ENCODE measurements at regions not wholly inside any gene's neighbourhood (a gene's known extent, or its start where the extent isn't known, plus 50 kb on each side); places are given as distances from the start of the nearest gene placed in this dataset.
"Not testable (repeated sequence)": the region's sequence is repeated elsewhere in the genome, so short reads cannot be mapped to it uniquely, and the experiment has no call there.

DNA sequence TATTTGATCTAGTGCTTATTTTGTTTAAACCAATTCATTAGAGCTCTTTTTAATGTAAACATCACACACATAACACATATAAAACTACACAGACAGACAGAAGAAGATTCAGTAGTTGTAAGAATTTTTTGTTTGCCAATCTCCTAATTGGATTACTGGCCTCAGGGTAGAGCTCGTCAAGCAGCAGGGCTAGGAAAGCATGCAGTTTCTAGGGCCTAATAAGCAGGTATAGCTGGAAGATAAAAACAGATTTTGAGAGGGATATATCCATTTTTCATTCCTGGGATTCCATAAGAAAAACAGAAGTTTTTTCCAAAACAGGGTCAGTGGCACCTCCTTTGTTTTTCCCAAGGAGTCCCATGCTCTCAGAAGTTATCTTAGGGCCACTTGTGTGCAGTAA is 265.2 kb upstream of the SGO1 start:
- no peak for DNase-seq

DNA sequence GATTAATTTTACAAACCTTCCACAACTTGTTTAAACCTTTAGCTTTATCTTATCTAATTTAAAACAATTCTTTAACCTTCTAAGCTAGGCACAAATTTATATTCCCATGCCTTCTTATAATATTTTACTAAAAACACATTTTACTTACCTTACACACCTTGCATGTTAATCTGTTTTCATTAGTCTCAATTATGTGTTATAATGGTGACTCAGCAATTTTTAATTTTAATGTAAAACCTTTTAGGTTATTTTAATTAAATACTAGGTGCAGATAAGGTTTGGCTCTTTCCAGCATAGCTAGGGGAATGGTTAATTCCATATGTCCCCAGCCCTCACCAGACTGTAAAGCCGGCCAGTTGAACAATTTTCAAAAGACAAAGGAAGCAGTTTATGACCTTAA is 264.6 kb upstream of the SGO1 start:
- DNase-seq, result no peak

DNA sequence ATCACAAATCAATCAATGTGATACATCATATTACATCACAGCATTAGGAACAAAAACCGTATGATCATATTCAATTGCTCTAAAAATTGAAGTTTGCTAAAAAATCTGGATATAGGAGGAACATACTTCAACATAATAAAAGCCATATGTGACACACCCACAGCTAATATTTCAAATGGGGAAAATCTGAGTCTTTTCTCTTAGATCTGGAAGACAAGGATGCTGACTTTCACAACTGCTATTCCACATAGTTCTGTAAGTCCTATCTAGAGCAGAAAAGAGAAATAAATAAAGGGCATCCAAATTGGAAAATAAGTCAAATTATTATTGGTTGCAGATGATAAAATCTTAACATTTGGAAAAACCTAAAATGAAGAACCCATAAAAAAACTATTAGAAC is 256.8 kb upstream of the SGO1 start:
- no peak for DNase-seq

DNA sequence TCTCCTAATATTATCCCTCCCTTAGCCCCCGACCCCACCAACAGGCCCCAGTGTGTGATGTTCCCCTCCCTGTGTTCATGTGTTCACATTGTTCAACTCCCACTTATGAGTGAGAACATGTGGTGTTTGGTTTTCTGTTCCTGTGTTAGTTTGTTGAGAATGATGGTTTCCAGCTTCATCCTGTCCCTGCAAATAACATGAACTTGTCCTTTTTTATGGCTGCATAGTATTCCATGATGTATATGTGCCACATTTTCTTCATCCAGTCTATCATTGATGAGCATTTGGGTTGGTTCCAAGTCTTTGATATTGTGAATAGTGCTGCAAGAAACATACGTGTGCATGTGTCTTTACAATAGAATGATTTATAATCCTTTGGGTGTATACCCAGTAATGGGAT is 241.3 kb upstream of the SGO1 start:
- DNase-seq, result not testable (repeated sequence)

DNA sequence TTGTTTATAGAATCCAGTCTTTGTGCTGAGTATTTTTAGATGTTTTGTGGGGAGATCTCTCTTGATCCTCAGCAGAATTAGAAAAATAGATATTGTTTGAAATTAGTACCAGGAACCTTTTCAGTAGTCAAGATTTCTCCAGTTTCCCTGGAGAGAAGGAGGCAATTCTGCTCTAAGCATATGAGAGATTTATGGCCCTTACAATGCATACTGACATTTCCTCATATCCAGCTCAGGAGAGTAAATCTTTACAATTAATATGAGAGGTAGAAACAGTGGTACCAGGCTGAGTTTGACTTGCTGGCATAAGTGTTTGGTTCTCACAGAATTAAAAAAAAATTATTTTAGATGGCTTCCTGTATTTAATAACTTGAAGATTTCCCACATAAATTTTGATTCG is 239.1 kb upstream of the SGO1 start:
- no peak for DNase-seq

DNA sequence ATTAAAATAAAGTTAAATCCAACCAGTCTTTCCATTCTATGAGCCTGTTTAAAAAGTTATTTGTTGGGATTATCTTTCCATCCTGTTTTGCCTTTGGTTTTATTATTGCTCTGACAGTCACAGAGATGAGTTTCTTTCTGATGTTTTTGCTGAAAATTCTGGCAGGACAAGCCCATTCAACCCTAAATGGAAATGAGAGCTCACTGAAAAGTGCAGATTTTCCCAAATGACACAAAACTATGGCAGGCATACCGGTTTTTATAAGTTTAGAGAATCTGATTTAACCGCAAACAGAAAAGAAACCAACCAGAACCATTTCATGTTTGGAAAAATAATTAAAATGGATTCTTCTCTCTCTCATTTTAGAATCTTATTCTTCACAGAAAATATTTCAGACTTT is 238.1 kb upstream of the SGO1 start:
- no peak for DNase-seq

DNA sequence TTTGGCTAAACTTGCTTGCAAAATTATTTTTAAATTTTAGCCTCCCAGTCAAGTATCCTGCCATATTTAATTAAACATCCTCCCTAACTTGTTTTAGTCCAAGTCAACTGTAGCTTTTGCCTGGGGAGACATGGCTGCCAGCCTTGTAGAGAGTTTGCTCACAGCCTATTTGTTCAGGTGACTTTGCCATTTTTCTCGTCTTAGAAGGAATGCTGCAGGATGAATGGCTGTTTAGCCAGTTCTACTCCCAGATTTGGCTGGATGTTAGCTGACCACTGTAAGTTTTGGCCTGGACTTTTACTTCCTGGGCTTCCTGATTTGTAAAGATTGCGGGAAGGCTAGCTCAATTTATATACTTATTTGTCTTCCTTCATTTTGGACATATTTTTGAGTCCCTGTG is 236.4 kb upstream of the SGO1 start:
- DNase-seq, result no peak

DNA sequence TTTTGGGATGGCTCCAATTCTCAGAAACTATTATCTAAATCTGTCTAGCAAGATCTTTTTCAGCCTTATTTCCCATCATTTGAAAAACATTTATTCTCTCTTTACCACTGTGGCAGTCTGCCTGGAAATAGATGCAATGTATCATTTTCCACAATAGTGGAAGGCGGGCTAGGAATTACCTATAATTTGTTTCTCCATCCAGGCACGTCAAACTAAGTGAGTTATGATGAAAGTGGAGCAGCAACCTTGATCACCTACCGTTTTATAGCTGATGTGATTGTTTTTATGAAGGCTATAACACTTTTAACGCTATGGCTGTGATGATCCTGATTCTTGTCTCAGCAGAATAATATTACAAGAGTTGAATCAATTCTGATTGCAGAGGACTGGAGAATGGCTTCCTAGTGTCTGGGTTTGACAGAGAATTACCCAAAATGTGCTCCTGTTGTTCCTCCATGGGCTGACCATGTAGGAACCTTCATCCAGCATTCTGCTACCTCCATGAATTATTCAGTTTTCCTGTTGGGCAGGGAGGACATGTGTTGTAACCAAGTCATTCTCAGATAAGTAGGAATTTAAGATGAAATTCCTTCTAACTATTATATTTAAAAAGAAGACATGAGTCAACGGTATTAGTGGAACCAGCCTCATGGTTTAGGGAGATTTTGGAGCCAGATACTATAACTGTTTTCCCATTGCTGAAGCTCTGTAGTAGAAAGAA is 231.5 kb upstream of the SGO1 start:
- DNase-seq, result no peak

DNA sequence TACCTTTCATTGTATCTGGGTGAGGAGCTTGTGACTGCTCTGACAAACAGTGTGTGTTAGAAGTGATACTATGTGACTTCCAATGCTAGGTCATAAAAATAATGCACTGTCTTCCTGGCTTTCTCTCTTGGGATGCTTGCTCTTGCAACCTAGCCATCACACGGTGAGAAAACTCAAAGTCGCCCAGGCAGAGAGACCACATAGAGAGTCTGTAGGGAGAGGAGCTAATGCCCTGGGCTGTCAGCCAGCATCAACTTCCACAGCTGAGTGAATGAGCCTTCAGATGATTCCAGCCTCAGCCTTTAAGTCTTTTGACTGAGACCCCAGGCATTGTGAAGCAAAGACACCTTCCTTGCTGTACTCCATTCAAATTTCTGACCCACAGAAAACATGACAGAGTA is 220.6 kb upstream of the SGO1 start:
- no peak for DNase-seq

DNA sequence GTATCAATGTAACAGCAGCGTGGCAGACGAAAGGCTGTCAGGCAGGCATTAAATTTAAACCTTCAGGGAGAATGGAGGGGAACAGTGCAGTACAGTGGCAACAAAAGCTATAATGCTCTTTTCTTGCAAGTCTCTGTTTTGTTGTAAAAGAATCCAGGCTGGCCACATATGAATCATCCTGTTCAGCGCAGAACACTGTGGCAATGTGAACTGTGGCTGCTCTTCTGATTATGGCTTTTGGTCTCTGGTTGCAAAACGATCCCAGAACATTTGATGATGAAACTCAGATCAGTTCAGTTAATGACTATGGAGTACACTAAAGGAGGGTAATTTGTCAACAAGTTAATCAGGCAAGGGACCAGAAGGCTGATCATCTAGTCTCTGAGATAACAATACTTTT is 219.7 kb upstream of the SGO1 start:
- no peak for DNase-seq

DNA sequence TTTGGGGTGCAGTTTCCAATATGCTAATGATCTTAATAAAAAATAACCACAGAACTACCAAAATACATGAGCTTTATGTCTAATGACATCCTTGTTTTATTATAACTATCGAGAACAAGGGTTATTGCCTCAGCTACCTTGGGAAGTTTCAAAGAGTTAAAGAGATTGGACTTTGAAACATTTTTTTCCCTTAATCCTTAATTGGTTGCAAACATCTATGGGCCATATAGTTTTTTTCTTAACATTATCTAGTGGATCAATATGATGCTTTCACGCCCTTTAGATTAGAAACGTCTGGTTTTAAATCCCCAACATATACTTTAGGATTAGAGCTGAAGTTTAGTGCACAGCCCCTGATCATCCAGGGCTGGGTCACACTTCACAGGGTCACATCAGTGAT is 219.2 kb upstream of the SGO1 start:
- DNase-seq, result no peak

DNA sequence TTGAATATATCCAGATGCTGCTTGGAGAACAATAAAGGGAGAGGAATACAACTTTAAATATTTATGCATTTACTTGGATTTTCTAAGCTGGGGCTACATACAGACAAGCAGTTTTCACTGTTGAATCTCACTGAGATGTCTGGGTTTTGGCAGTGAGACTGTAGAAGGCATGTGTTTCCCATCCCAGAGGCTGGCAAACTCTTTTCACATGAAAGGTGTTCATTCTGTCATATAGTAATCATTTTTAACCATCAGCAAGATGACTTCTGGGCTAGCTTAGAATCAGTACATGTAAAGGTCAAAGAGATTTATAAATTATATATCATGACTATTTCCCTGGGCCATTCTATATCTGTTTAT is 218.7 kb upstream of the SGO1 start:
- DNase-seq, result no peak

DNA sequence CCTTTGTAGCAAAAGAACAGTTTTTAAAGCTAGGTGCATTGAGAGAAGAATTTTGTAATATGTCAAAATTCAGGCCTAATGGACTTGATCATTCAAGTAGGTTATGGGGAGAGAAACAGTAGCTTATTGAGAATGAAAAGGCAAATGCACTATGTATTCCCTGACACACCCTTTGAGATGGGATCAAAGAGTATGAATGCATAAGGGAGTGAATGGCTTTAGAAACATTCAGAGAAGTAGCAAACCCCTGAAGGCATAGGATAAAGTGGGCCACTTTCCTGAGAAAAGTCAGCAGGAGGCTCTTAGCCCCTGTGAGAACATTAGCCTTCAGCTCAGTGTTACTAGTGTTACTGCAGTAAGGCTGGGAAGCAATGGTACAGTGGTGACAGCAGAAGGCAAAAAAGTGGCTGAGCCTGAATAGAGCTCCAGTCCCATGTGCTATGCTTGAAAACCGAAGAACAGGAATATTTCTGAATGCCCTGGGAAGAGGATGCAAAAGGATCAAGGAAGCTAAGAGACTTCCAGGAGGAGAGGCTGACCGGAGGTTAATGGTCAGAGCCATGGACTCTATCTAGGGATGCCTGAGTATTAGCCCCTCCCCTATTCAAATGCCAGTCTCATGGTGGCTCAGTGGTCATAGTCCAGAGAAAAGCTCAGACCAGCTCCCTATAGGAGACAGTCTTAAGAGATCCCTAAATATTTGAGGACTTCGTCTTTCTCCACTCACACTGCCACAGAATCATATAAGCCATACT is 218.2 kb upstream of the SGO1 start:
- no peak for DNase-seq

DNA sequence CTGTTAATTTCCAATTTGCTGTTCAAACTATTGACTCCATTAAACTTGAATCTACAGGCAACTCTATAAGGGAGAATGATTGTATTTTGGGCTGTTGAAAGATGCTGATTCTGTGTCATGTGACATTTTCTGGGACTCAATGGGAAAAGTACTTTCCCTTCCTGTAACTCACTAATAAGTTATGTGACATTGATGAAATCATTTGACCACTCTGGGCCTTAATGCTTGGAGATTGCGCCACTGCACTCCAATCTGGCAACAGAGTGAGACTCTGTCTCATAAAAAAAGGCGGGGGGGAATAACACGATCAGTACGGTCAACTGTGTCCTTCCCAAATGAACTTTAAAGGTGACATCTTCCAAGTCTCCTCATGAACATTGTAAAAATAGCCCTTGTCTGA is 215.2 kb upstream of the SGO1 start:
- DNase-seq, result no peak

DNA sequence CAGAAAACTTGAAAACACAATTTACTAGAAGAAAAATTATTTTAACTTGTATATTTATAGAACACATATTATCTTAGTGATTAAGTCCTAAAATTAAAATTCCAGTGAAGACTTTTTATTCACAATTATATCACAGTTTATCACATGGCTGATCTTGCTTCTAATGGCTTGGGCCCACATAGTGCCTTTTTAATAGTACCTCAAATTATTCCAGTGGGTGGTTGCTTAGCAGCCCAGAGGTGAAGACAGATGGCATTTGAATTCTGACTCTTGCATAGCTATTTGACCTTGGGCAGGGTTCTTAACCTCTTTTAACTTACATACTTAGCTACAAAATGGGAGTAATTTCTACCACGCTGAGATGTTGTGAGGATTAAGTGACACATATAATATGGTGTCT is 214.7 kb upstream of the SGO1 start:
- DNase-seq, result no peak

DNA sequence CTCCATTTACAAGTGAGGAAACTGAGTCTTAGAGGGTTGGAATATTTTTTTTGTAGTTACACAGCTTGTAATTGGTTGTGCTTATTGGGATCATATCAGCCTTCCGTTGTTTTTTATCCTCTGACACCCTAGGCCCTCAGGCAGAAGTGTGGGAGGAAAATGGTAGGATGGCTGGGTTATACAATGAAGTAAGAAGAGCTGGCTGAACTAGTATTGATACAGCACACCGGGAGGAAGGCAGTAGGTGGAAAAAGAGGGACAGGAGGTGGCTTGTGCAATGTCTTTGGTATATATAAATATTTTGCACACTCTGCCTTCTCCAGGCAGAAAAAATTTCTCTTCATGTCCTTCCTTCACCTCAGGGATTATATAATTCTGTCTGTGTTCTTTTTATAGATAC is 214.3 kb upstream of the SGO1 start:
- no peak for DNase-seq

DNA sequence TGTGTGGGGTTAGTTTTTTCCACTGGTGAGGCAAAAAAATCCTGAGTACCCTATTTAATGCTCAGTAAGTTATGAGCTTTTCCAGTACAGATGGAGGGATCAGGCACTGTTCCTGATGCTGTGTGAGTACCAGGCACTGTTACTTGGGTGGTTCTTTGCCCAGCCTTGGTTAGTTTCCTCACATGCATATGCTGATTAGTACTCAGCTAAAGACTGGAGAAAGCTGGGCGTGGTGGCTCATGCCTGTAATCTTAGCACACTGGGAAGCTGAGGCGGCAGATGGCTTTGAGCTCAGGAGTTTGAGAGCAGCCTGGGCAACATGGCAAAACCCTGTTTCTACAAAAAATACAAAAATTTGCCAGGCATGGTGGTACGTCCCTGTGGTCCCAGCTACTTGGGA is 210.3 kb upstream of the SGO1 start:
- DNase-seq, result no peak

DNA sequence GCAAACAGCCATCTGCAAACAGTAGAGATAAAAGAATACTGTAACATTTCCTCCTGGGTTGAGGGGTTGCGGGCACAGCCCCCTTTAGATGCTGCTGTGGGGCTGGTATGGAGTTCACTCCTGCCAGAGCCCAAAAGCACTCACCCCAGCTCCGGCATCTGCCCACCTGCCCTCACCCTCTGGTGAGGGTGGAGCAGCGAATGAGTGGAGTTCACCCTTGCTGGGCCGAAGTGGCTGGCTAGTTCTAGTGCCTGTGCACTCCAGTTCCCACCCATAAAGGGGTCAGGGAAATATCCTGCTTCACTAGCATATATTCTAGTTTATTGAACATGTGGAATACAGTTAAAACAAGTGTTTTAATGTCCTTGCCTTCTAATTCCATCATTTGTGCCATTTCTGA is 209.7 kb upstream of the SGO1 start:
- no peak for DNase-seq

DNA sequence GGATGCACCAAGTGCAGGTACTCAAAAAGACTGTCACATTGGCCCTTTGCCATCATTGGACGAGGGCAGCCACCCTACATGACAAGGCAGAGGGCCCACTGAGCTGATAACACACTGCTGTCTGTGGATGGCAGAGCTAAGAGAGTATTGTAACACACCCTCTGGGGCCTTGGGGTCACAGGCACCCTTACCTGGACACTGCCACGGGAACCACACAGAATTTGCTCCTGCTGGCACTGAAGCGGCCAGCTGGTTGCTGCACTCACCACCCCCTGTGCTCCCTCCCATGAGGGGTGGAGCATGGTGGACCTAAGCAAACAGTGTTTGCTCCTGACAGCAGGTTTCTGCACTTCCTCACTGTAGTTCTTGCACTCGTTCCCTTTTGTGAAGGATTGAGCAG is 208.2 kb upstream of the SGO1 start:
- no peak for DNase-seq

DNA sequence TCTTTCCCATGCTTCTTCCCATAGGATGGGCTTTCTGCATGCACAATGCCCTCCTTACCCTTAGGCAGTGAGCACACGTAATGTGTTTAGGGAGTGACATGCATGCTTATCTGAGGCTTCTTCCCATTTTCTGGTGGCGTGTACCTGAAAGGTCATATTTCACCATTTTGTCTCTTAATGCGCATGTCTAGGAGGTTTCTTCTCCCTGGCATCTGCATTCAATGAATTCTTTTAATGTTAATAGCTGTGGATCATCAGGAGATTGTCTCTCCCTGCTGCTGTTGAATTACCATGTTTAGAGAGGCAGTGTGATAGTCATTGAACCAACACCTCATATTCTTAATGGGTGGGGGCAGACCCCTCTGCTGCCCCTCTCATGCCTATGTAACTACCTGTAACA is 205.6 kb upstream of the SGO1 start:
- no peak for DNase-seq

DNA sequence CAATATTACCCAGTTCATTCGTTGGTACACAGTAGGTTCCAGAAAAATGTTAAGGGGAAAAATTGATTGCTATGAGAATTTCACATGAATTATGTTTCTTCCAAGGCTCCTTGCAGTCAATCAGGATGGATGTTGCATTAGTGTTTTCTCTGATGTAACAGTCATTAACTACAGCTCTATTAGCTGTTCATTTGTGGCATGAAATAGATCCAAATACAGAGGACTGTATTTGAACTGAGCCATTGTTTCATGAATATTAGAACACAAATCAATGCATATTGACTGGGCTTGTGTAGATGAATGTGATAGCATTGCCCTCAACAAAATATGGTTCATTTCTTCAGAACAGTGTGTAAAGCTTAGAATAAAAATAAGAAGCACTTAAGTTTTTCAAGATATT is 203.0 kb upstream of the SGO1 start:
- no peak for DNase-seq

DNA sequence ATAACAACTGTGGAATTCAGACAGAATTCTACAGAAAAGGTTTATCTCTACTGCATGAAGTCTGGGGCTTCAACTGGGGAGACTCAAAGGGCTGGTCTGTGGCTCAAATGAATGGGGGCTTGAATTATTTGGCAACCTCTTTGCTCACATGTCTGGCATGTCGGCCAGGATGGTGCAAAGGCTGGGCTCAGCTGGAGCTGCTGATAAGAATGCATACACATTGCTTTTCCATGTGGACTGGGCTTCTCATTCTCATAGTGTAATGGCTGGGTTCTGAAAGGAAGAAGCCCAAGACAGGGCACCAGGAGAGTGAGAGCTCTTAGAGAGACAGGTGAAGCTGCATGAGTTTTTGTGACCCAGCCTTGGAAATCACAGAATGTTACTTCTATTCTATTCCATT is 194.3 kb upstream of the SGO1 start:
- DNase-seq, result no peak

DNA sequence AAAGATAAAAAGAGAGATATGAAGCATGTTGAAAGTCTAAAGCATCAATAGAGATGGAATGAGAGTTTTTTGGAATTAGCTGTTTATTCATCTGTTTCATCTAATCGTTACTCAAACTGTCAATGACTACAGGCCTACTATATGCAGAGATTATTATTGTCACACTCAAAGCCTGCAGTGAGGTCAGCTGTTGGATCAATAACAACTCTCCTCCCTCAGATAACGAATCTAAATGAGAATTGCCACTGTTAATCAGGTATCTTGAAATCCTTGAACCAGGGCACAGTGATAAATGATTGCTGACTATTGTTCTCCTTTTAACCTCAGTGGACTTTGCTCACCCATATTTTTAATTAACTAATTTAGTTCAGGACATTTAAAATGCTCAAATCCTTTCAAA is 192.3 kb upstream of the SGO1 start:
- DNase-seq, result no peak

DNA sequence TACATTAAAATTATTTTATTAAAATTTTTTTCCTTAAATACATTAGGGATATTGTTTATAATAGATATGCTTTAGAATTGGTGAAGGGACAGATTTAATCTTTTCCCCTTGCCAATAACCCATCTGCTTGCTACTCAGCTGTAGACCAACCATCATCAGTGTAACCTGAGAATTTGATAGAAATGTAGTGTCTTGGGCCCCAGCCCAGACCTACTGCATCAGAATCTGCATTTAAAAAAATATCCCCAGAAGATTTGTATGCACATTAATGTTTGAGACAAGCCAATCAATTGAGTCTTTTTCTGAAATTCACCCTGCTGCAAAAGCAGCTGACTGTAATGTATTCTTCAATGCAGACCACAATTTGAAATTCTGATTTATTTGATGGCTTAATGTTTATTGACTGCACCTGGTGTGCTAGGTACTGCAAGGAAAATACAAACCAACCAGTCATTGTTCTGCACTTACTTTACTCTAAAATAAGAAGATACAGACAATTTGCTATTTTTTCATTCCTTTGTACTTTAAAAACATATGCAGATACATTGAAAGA is 190.7 kb upstream of the SGO1 start:
- no peak for DNase-seq

DNA sequence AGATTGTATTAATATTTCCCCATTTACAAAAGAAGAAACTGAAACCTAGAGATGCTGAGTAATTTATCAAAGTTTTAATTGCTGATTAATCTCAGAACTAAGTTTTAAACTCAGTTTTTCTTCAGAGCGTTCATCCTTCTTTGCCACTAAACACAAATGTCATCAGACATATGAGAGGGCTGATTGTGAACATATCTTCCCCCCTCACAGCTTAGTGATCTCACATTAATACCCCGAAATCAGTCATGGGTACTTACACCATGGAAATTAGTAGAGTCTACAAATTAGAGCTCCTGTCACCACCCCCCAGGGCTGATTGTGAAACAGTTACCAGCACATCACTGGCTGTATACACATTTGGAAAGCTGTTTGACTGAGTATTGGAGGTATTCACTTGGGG is 189.3 kb upstream of the SGO1 start:
- no peak for DNase-seq
